Renal cortex interstitium (tissue), 11 donors: ENCODE measurements at regions not wholly inside any gene's neighbourhood (a gene's known extent, or its start where the extent isn't known, plus 50 kb on each side); places are given as distances from the start of the nearest gene placed in this dataset.
"Not testable (repeated sequence)": the region's sequence is repeated elsewhere in the genome, so short reads cannot be mapped to it uniquely, and the experiment has no call there.

Experiments
- DNase-seq, 11 donors: peaks; one replicate each; pipeline ENCODE4 v3.0.0-alpha.2; 2013; ENCODE audit warnings: low read depth in 9 of 11, low spot score in 4 of 11; ENCODE audit errors: extremely low read depth in 1 of 11

DNA sequence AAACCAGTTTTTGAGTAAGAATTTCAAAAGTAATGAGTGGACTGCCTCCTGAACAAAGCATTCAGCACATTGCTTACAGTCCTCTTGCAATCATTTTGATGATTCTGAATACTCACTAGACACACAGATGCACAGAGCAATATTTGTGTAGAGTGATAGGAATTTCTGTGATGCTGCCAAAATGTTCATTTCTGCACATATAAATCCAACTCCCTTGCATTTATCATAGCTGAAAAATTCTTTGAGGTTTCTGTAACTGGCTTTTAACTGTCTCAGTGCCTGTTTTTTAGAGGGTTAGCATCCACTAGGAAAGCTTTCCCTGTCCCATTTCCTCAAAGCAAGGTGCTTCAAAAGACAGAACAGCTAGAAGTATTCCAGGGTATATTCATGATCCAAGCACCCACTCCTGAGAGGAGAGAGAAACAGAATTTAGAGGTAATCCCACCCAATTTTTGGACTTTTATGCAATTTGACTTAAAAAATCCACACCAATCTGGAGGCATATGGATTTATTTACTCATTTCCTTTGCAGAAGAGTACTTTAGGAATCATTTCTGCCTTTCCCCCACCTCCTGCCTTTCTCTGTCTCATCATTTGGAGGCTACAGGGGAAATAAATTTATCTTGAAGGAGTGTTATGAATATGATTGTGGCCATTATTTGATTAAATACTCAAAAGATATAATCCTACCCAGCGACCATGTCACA lies 234.5 kb upstream of the SLIT2 start:
- DNase-seq = no peak

DNA sequence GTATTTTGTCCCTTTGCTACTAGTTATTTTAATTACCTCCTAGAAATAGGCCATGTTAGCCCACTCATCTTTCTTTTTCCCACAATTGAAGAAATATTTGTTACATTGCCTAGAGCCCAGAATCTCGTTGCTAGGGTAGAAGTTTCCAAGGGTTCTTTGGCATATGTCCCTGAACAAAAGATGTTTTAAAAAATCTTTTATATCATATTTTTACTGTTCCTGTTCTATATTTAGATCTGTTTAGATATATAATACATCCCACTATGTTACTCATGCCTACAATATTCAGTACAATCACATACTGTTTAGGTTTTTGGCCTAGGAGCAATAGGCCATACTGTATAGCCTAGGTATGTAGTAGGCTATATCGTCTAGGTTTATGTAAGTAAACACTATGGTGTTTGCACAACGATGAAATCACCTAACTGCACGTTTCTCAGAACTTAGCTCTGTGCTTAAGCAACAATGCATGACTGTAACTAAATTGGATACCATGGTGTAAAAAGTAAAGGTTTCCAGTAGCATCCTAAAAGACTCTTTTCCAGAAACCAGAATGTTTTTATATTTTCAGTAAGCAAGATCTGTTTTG lies 236.0 kb upstream of the SLIT2 start:
- DNase-seq = no peak

- DNase-seq = not testable (repeated sequence)
Measured at GRCh38 chr4:20003836-20004558, 247.7 kb upstream of the SLIT2 start.

GRCh38 chr4:19999775-20000414 lies 251.8 kb upstream of the SLIT2 start:
- no peak for DNase-seq

- no peak for DNase-seq
Measured at GRCh38 chr4:19999276-19999675, 252.4 kb upstream of the SLIT2 start.

- no peak for DNase-seq
Measured at GRCh38 chr4:19993242-19993641, 258.5 kb upstream of the SLIT2 start.

DNA sequence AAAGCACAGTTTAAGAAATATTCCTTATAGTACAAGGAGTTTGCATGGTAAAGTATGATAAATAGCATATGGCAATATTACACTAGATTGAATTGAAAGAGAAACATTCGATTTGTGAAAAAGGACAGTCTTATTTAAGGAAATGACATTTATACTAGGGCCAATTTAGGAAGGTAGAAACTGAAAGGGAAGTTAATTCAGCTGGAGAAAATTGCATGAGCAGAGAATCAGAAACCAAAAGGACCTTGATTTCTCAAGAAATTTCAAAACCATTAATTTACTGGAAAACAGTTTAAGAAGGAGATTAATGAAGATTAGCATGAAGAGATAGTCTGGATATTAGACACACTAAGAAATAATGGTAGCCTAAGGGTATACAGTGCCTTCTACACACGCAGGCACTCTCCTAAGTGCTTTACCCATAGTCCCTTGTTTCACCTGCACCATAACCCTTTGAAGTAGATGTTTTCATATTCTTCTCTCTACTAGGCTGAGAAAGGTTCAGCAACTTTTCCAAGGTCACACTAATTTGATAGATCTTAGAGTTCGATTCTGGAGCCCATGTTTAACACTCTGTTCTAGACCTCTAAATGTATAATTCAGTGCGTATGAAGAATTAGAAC lies 259.1 kb upstream of the SLIT2 start:
- no peak for DNase-seq

DNA sequence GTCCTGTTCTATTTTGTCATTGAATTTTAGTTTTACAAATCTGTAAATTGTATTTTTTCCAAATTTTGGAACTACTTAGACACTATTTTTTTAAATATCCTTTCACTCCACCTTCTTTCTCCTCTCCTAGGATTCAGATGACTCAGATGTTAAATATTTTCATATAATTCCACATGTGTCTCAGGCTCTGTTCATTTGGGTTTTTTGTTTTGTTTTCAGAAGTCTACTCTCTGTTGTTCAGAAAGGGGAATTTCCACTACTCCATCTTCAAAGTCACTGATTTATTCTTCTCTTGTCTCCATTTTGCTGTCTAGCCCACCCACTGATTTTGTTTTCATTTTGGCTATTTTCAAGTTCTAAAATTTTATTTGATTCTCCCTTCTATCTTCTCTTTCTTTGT lies 264.0 kb upstream of the SLIT2 start:
- no peak for DNase-seq

DNA sequence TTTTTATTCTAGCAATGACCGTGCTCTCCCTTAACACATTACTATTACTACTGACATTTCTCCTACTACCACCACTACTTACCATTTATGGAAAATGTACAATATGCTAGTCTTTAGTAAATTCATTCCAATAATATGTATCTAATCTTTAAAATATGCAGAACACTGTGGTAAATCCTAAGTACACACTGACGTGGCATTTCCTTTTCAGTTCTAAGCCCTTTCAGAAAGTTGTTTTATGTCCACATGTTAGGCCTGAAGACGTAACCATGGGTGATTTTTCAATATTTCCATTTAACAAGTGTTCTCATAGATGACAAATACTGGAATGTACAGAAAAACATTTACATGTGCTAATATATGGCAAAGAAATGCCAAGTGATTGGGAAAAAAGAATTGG lies 268.6 kb upstream of the SLIT2 start:
- no peak for DNase-seq

DNA sequence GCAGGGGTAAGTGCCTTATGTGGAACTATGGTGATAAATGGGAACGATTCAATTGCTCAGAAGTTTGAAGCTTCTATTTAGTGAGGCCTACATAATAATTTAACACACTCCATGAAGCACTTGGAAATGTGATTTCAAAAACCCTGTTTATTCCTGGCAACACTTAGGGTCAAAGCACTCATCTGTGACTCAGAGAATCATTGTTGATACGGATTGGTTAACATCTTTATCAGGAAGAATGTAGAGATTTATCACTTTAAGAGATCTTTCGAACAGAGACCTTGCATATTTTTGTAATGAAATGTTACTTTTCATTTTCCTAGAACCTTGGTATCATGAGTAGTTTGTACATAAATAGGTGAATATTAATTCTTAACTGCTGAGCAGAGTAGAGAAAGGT lies 269.1 kb upstream of the SLIT2 start:
- DNase-seq = no peak

GRCh38 chr4:19971829-19972228 lies 279.9 kb upstream of the SLIT2 start:
- DNase-seq = no peak

DNA sequence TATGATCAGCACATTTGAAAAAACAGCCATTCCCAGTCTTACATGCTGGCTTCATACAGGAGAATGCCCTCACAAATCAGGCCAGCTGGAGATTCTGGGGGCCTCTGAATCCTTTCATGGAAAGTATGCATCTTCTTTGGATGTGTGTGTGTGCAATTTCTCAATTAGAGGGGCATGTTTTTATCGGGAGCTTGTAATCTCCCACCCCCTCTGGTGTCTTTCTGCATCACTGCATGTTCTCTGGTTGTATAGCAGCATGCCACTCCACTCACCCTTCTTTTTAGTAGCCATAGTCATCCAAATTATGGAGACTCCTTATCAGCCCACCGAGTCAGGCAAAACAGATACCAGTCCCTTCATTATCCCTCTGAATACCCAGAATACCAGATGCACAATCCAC lies 282.2 kb upstream of the SLIT2 start:
- DNase-seq = no peak

GRCh38 chr4:19961091-19961490 lies 290.6 kb upstream of the SLIT2 start:
- no peak for DNase-seq

GRCh38 chr4:19958848-19959247 lies 292.9 kb upstream of the SLIT2 start:
- no peak for DNase-seq

DNA sequence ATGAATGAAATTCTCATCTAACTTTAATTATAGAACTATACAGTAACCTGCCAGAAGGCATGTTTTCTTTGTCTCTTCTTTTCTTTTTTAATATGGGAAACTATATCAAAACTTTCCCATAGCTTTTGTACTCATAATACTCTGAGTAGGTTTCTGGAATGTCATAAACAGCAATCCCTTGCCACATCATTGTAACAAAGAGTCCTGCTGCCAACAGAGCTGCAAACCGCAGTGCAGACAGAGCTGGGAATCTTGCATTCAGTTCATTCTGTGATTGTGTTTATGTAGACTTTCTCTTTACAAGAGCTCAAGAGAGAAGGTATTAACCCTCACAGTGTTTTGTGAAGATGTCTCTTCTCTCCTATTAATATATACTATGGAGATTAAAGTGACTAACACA lies 304.4 kb upstream of the SLIT2 start:
- no peak for DNase-seq

DNA sequence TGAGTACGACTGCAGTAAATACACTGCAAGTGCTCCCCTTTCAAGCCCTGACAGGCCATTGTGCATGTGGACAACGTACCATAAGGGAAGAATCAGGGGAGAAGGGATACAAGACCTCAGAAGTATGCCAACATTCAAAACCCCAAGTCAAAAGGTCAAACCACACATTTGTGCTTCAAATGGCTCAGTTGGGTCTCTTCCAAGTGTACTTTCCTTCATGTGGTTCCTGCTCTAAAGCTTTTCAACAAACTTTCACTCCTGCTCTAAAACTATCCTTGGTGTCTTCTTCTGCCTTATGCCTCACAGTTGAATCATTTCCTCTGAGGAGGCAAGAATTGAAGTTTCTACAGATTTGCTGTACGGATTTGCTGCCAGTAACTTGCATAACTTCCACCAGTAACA lies 305.7 kb upstream of the SLIT2 start:
- no peak for DNase-seq

GRCh38 chr4:19945501-19945900 lies 306.2 kb upstream of the SLIT2 start:
- DNase-seq = no peak

DNA sequence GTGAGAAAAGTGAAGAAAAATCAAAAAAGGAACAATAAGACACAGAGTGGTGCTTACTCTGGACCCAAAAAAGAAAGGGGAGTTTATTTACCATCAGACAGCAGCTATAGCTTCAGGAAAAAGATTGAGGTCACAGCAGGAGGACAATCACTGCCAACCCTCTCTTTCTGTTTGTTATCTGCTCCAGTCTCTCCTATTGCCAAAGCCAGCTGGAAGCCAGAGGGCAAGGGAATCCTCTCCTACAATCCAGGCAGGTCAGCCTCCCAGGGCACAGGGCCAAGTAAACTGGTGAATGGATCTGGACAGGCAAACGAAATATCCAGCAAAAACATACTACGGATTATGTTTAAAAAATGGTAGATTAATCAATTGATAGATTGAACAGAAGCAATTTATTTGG lies 306.9 kb upstream of the SLIT2 start:
- DNase-seq = no peak

DNA sequence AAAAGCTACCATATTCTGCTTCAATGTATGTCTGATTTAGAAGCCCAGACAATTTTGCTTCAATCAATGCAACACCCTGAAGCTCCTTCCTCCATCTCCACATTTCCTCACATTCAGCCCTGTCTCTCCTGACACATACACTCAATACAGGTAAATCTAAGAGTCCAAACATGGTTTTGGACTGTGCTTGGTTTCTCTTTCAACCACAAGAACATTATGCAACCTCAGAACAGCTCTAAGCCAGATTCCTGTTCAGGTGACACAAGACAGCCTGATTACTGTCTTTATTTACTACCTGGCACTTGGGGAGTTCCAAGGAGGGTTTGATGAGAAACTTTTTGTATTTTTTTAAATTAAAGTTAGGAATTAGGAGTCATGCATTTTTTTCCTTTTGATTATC lies 307.5 kb upstream of the SLIT2 start:
- DNase-seq = no peak

- DNase-seq = no peak
Measured at GRCh38 chr4:19941434-19941833, 310.3 kb upstream of the SLIT2 start.
